HUDEP-2 (cell line): ENCODE measurements at regions not wholly inside any gene's neighbourhood (a gene's known extent, or its start where the extent isn't known, plus 50 kb on each side); places are given as distances from the start of the nearest gene placed in this dataset.
A peak's percentile ranks its signal among the peaks of the same experiment; 100 is the strongest.

Experiments used
- DNase-seq, 76 experiments: peaks; one replicate each; lab custom pipeline; 2025; ENCODE audit not compliant: unreplicated experiment in 76 of 76; lab: John Stamatoyannopoulos, UW

- DNase-seq: peak in 1 of 76 experiments; percentile 2
Measured at GRCh38 chr10:42932735-42933447, 144.0 kb upstream of the RET start.

DNA sequence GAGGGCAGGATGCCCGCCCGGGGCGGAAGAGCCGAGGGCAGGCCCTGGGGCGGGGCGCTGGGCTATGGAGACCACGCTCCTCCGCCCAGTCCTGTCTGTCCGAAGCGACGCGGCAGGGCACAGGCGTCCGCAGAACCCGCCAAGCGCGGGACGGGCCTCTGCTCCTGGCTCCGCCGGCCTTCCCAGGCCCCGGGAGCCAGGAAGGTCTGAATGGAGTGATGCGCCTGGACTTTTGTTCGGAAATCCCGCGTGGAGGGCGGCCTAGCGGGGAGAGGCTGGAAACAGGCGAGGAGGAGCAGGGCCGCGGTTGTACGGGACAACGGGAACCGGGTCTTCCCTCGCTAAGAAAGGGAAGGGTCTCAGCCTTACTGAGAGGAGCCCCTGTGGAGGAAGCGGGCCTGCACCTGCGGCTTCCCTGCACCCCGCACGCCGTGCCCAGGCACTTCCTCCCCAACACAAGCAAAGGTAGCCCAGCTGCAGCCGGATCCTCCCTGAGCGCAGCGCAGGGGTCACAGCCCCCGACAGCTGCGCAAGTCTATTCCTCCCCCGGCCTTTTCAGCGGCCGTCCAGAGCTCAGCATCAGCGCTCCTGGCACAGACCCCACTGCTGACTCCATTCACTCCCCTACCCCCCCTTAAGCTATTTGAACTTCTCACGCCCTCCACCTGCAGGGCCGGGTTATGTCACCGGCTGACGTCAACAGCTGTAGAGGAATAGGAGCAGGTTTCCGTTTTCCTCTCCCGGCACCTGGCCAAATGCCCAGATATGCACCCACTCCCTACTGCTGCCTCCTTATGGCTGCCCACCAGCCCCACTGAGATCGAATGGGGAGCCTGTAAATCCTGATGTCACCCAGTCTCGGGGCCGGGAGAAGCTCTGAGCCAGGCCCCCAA is 143.2 kb upstream of the RET start:
- no peak for DNase-seq

GRCh38 chr10:42934351-42934811 is 142.5 kb upstream of the RET start:
- no peak for DNase-seq

DNA sequence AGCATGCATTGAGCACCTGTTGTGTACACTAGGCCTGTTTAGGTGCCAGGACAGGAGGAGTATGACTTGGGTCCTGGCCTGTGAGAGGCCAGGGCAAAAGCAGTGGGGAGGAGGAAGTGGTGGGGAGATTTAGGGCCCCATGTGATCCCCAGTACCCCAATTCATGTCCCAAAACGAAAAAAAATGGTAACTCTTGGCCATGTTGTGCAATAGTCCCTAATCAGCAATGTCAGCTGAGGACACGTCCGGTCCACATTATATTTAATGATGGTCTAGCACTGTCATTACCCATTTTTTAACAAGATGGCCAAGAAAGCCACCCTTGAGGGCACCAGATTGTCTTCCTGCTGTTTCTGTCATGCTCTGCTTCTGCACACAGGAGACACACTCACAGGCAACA is 142.0 kb upstream of the RET start:
- no peak for DNase-seq

DNA sequence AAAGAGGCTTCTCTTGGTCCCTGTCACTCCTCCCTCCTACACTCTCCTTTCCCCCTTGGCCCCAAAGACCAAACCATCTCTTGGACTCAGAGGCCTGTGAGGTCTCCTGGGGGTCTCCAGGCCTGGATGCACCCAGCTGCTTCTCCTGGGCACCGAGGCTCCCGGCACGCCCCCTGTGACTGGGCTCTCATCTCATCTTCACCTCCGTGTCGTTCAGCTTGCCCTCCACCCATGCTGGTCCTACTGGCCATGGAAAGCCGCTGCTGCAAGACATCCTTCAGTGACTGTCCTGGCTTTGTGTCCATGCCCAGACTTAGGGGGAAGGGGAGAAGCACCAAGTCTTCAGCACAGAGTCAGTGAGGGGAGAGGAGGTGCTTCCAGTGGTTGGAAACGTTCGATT is 141.4 kb upstream of the RET start:
- DNase-seq: no peak

DNA sequence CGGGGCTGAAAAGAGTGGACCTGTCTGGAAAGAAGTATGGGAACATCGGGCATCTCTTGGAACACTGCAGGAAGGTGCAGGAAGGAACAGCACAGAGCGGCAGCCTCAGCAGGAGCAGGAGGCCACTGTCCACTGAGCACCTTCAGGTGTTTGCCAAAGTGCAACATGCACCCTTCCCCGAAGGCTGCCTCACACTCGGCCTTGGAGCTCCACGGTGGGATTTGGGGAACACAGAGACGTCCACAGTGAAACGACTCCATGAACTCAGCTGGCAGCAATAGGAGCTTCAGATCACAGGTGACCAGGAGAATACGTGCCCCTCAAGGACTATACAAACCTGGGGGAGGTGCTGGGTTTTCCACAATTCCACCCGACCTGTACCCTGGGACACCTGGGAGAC is 140.3 kb upstream of the RET start:
- no peak for DNase-seq

- no peak for DNase-seq
Measured at GRCh38 chr10:42937048-42937447, 139.8 kb upstream of the RET start.

DNA sequence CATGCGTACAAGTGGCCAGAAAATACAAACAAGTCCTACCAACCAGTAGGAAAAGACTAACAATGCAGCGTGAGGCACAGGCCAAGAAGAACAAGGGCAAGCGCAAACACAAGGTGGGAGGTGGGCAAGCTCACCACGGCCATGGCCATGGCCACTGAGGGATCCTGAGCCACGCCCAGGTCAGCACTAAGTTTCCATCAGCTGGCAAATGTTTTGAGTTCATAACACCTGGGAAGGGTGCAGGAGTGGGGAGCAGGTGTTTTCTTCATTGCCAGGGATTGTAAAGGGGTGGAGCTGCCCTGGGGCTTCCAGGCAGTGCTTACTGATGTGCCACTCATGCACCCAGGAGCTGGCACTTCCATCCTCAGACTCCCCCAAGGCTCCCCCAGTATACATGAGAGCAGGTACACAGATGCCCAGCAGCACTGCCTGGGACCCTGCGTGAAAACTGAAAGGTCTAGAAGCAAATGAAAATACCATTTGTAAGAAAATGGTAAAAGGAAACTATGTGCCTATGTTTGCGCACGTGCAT is 139.2 kb upstream of the RET start:
- DNase-seq: no peak

GRCh38 chr10:42938351-42938750 is 138.5 kb upstream of the RET start:
- DNase-seq: no peak

GRCh38 chr10:42939237-42939636 is 137.6 kb upstream of the RET start:
- DNase-seq: no peak

- no peak for DNase-seq
Measured at GRCh38 chr10:42939685-42940366, 137.0 kb upstream of the RET start.

DNA sequence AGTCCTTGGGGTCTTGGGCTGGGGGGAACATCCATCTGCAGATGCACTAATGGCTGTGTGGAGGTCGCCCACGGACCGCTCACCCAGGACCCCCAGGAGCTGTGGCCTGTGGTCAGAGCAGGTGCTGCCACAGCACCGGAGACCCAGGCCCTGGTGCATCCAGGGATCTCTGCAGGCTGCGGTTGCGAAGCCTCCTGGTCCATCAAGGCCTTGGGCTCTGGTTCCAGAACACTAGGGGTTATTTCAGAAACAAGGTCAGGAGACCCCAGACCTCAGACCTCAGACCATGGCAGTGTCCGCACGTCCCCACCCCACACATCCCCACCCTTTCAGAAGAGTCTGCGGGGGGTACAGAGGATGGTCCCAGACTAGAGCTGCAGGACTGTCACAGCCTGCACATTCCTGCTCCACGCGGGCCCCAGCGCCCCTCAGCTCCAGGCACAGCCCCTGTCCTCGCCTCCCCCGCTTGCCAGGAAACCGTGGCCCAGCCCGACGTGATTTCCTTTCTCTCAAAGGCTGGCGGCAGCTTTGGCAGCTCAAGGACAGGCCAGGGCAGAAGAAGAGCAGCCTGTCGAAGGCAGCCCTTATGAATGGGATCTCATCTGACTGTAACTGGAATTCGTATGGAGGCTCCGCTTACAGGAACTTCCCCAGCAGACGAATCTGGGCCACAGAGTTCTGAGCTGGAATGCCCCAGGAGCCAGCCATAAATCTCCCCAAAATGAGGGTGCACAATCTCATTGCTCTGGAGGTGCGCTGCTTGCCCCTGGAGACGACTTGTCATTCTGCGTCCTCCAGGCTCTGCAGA is 136.2 kb upstream of the RET start:
- DNase-seq: no peak

DNA sequence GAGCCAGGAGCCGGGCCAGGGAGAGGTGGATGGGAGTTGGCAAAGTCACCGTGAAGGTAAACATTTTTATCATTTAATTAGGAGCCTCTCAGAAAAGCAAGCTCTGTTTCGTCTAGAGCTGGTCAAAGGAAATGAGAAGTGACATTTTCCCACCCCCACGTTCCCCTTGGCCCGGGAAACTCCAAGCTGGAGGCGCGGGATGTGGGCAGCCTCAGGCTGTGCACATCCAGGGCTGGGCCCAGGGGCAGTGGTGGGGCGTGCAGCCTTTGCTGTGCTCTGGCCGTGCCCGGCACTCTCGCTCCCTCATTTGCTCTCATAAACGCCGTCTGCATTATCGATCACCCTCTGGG is 135.6 kb upstream of the RET start:
- DNase-seq: no peak

DNA sequence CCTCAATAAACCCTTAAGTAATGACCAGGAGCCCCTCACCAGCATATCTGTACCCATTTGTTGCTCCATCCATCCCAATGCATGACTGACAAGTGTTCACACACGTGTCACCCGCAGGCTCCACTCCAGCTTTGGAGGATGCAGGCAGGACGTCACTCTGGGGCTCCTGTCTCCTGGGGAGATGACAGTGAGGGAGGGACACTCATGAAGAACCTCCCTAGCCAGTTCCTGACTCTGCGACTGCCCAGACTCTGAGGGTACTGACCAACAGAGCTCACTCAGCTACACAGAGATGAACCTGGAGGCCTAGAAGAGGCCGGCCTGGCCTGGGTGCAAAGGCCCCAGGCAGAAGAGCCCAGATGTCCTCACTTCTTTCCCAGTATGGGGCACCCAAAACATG is 135.1 kb upstream of the RET start:
- DNase-seq: no peak

DNA sequence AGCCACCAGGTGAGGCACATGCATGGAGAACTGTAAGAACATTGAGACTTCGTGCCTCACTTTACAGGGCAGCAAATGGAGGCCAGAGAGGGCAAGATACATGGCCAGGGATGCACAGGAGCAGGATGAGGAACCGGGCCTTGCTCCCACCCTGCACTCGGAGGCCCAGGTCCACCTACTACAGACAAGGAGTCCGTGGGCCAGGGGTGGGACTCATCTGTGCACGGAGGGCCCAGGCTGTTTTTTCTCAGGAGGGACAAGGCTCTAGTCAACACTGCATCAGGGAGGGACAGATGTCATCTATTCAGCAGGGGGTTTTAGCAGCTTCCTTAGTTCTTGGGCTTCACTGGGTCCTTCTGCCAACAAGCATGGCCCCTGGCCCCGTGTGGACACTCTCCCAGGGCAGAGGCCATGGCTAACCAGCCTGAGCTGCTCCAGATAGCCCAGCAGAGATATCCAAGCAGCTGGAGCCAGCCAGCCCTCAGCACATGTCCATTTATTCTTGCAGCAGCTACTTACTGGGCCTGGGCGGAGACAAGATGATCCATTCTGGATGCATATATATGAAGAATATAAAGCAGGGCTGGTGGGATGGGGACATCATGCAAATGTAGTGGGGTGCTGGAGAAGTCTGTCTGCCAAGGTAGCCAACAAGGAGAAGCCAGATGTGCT is 134.5 kb upstream of the RET start:
- no peak for DNase-seq

- no peak for DNase-seq
Measured at GRCh38 chr10:42943025-42943818, 133.6 kb upstream of the RET start.

- DNase-seq: no peak
Measured at GRCh38 chr10:42948040-42948439, 128.8 kb upstream of the RET start.

GRCh38 chr10:42949287-42949686 is 127.6 kb upstream of the RET start:
- no peak for DNase-seq
